DOHH2 (cell line): ENCODE measurements at regions not wholly inside any gene's neighbourhood (a gene's known extent, or its start where the extent isn't known, plus 50 kb on each side); places are given as distances from the start of the nearest gene placed in this dataset.

Experiments
- CTCF ChIP-seq: fragments of 200-600 bp; sonication (generic); IDR thresholded peaks from one replicate; pipeline ENCODE4 v1.5.1; 2014; ENCODE audit warnings: antibody characterized with exemption, mild to moderate bottlenecking, low read depth, low read length; ENCODE audit not compliant: poor library complexity, severe bottlenecking
- EZH2phosphoT487 ChIP-seq: fragments of 200-600 bp; sonication (generic); IDR thresholded peaks from 2 replicates; pipeline ENCODE4 v1.6.1; 2017; ENCODE audit warnings: borderline replicate concordance, mild to moderate bottlenecking, antibody characterized with exemption, low read length, moderate library complexity, mixed read lengths

DNA sequence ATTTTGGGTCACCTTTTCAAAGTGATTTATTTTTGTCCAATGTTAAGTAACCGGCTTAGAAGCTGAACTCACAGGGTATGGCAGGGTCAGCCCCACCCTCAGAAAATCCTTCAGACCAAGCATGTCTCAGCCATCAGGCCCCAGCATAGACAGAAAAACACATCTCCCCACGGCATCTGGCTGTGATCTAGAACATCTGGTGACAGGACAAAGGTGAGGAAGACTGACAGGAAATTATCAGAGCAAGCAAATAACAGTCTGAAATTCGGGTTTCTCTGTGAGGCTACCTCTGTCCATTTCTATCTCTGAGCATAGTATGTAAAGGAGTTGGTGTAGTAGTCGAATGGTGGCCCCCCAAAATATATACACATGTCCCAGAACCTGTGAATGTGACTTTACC, 177.0 kb upstream of the C1GALT1 start:
- no peak for TF ChIP-seq CTCF
- TF ChIP-seq EZH2phosphoT487, result no peak
